GM12878 (cell line): ENCODE measurements at regions not wholly inside any gene's neighbourhood (a gene's known extent, or its start where the extent isn't known, plus 50 kb on each side); places are given as distances from the start of the nearest gene placed in this dataset.
A peak's percentile ranks its signal among the peaks of the same experiment; 100 is the strongest.

Experiments
- ATAC-seq: fragments of 200-7000 bp; cut with Tn5 transposase; 3 replicates; pipeline ENCODE4 v1.9.1; 2020; ENCODE audit warnings: mild to moderate bottlenecking, moderate library complexity
- BruUV-seq: library from RNA; stranded (reverse); fragments of 400-500 nt; replicated peaks from 2 replicates; lab custom pipeline; 2021; lab: Mats Ljungman, UMichigan
- CTCF ChIA-PET: fragments of 300-600 bp; sonication (Branson Sonifier 250); formaldehyde crosslinking; extraction: SDS; loops from one replicate; lab custom pipeline; 2021; ENCODE audit warnings: inconsistent platforms; lab: Yijun Ruan, JAX
- POLR2A ChIA-PET: fragments of 350-600 bp; formaldehyde crosslinking; extraction: SDS; loops from one replicate; lab custom pipeline; 2021; ENCODE audit warnings: inconsistent platforms; lab: Charles Lee
- RAD21 ChIA-PET: fragments of 300-600 bp; sonication (Branson Sonifier 250); formaldehyde crosslinking; loops from one replicate; lab custom pipeline; 2023; ENCODE audit warnings: antibody characterized with exemption; ENCODE audit not compliant: unreplicated experiment; lab: Charles Lee
- SMC1A ChIA-PET: fragments of 300-600 bp; sonication (Branson Sonifier 250); formaldehyde crosslinking; loops from one replicate; lab custom pipeline; 2023; ENCODE audit not compliant: unreplicated experiment, uncharacterized antibody; lab: Charles Lee
- DNase-seq: peaks from one replicate; pipeline ENCODE4 v3.0.0-alpha.2; 2011; ENCODE audit warnings: low read depth, low spot score
- FAIRE-seq: peaks from 3 replicates; lab custom pipeline; 2011; peaks lifted over from hg19 to GRCh38; lab: Jason Lieb, UNC
- H2AFZ ChIP-seq: 2 replicates; pipeline ENCODE4 v1.6.0; 2011; ENCODE audit warnings: low read depth, low read length, control low read depth; ENCODE audit not compliant: control insufficient read depth
- H3K27ac ChIP-seq: 2 replicates; pipeline ENCODE4 v1.5.1; 2011; ENCODE audit warnings: control low read depth; ENCODE audit not compliant: control insufficient read depth, insufficient read depth
- H3K27me3 ChIP-seq, 2 experiments: replicated peaks in 1 of 2; 2 replicates each; pipeline versions ENCODE4 v1.6.0 to v1.6.1; 2011; ENCODE audit warnings: low read length in 1 of 2; ENCODE audit not compliant: control insufficient read depth in 2 of 2, insufficient read depth in 2 of 2
- H3K36me3 ChIP-seq, 2 experiments: 2 replicates each; pipeline ENCODE4 v1.5.1; 2011; ENCODE audit warnings: low read length in 1 of 2; ENCODE audit not compliant: control insufficient read depth in 2 of 2, insufficient read depth in 2 of 2
- H3K4me1 ChIP-seq: 2 replicates; pipeline ENCODE4 v1.6.1; 2011; ENCODE audit warnings: mild to moderate bottlenecking, low read length, moderate library complexity, mixed read lengths; ENCODE audit not compliant: control insufficient read depth, insufficient read depth
- H3K4me2 ChIP-seq: 2 replicates; pipeline ENCODE4 v1.6.0; 2011; ENCODE audit warnings: control low read depth; ENCODE audit not compliant: control insufficient read depth, insufficient read depth
- H3K4me3 ChIP-seq: fragments of 200-600 bp; sonication (generic); 2 replicates; pipeline ENCODE4 v1.5.1; 2016
- H3K79me2 ChIP-seq: 2 replicates; pipeline ENCODE4 v1.6.0; 2011; ENCODE audit warnings: low read length; ENCODE audit not compliant: control insufficient read depth, insufficient read depth
- H3K9ac ChIP-seq: 2 replicates; pipeline ENCODE4 v1.8.0; 2011; ENCODE audit warnings: low read length, control low read depth, mixed read lengths; ENCODE audit not compliant: control insufficient read depth, insufficient read depth
- H3K9me3 ChIP-seq: replicated peaks from 3 replicates; pipeline ENCODE4 v1.5.1; 2011; ENCODE audit warnings: mild to moderate bottlenecking, low read length; ENCODE audit not compliant: control insufficient read depth, insufficient read depth
- H4K20me1 ChIP-seq: 2 replicates; pipeline ENCODE4 v1.6.0; 2011; ENCODE audit not compliant: control insufficient read depth, insufficient read depth
- CEBPZ ChIP-seq: fragments of 150-350 bp; IDR thresholded peaks from 2 replicates; pipeline ENCODE4 v1.6.1; 2016; ENCODE audit warnings: low read depth, low read length
- EGR1 ChIP-seq, 2 experiments: IDR thresholded peaks; 1 replicate in 1 of 2; 2 replicates in 1 of 2; pipeline ENCODE4 v1.6.1; 2011 to 2012; ENCODE audit warnings: low read depth in 2 of 2, low read length in 2 of 2, borderline replicate concordance in 1 of 2, mild to moderate bottlenecking in 1 of 2, moderate library complexity in 1 of 2
- HDAC6 ChIP-seq: fragments of 200-600 bp; sonication (generic); IDR thresholded peaks from one replicate; pipeline ENCODE4 v1.8.0; 2017; ENCODE audit warnings: antibody characterized with exemption; ENCODE audit not compliant: unreplicated experiment
- IRF4 ChIP-seq: IDR thresholded peaks from 2 replicates; pipeline ENCODE4 v1.6.1; 2011; ENCODE audit warnings: low read depth, low read length
- NFYB ChIP-seq: IDR thresholded peaks from 2 replicates; pipeline ENCODE4 v1.6.1; 2011; ENCODE audit warnings: low read depth, mild to moderate bottlenecking, low read length, improper control_type of control experiment, moderate library complexity; ENCODE audit not compliant: insufficient read depth
- PAX5 ChIP-seq: IDR thresholded peaks from 2 replicates; pipeline ENCODE4 v1.6.1; 2011; ENCODE audit warnings: low read depth, low read length, borderline replicate concordance
- RAD51 ChIP-seq: fragments of 450-650 bp; IDR thresholded peaks from 2 replicates; pipeline ENCODE4 v1.6.1; 2016; ENCODE audit warnings: moderate library complexity, mild to moderate bottlenecking, inconsistent platforms
- RUNX3 ChIP-seq: IDR thresholded peaks from 2 replicates; pipeline ENCODE4 v1.6.1; 2012; ENCODE audit warnings: low read length, inconsistent platforms
- TARDBP ChIP-seq: IDR thresholded peaks from 2 replicates; pipeline ENCODE4 v1.6.1; 2016; ENCODE audit warnings: borderline replicate concordance
- WGBS: methylation state at CpG from one replicate; pipeline ENCODE4 v1.1.6; 2016; ENCODE audit warnings: low lambda C conversion rate; ENCODE audit not compliant: insufficient replicate concordance, insufficient coverage; ENCODE audit errors: missing lambda C conversion rate; 5-methylcytosine and 5-hydroxymethylcytosine counted together
- in situ Hi-C: fragments of 300-500 bp; cut with MboI; formaldehyde crosslinking; loops from 9 replicates; pipeline ENCODE4 v1.14.3; 2018; ENCODE audit warnings: mixed read lengths
- intact Hi-C: fragments of 100-400 bp; cut with micrococcal nuclease; formaldehyde crosslinking; loops from one replicate; pipeline ENCODE4 v1.14.2; 2022; ENCODE audit not compliant: unreplicated experiment

GRCh38 chr2:147663962-147664361 is 180.9 kb upstream of the ACVR2A start:
- WGBS = 50% methylated on average over 2 of the region's 2 CpGs
- intact Hi-C loops (no loop called here), in situ Hi-C loops (no loop called here)
- ChIA-PET CTCF (interaction anchor here (0.7 to 1.5 kb wide), 6 partner anchors 8 to 247 kb away, joined by 3 to 4 read pairs (median 3); no protein-coding TSS in a partner anchor), SMC1A (interaction anchor here (0.6 to 2.3 kb wide), 16 partner anchors 8 to 843 kb away, joined by 3 to 9 read pairs (median 4); no protein-coding TSS in a partner anchor), RAD21 (interaction anchor here (1.1 to 1.4 kb wide), 2 partner anchors 20 to 24 kb away, joined by 4 read pairs; no protein-coding TSS in a partner anchor), POLR2A (interaction anchor here (1.2 kb wide), 1 partner anchor 29 kb away, joined by 4 read pairs; no protein-coding TSS in a partner anchor)
- Histone ChIP-seq H3K27me3 (no peaks in the 10 kb centered on the region), H3K4me1 (no peaks in the 10 kb centered on the region; the same call in 1 of the 2 replicates), H2AFZ (peak overlapping the region; percentile 31), H4K20me1 (no peaks in the 10 kb centered on the region), H3K4me3 (peak overlapping the region; percentile 33; the same call in 1 of the 2 replicates), H3K36me3 (no peaks in the 10 kb centered on the region), H3K4me2 (peak overlapping the region; percentile 43; the same call in 1 of the 2 replicates), H3K27ac (0 out of 2 replicates have a peak overlapping the region, but pooled peaks have one; percentile 1), H3K9ac (no peak overlapping the region), H3K9me3 (peaks cover 1% of the 10 kb centered on the region; the same call in 2 of the 3 replicates), H3K79me2 (no peaks in the 10 kb centered on the region)
- FAIRE-seq = no peak
- ATAC-seq = peak; percentile 52
- TF ChIP-seq RUNX3 (no peak), IRF4 (no peak), EGR1 (IDR thresholded peaks at IDR 0.05; ENCODE audit: borderline replicate concordance in 1 of 2, low read depth in 2 of 2, low read length in 2 of 2) (no peak), PAX5 (no peak), RAD51 (no peak), HDAC6 (no peak), CEBPZ (no peak), TARDBP (no peak), NFYB (no peak)
- no TSS peak for BruUV-seq
- DNase-seq = no peak
